Right ventricle myocardium superior (tissue), 1 donor: ENCODE measurements at regions not wholly inside any gene's neighbourhood (a gene's known extent, or its start where the extent isn't known, plus 50 kb on each side); places are given as distances from the start of the nearest gene placed in this dataset.
"Not testable (repeated sequence)": the region's sequence is repeated elsewhere in the genome, so short reads cannot be mapped to it uniquely, and the experiment has no call there.

ENCODE experiments used
- ATAC-seq: fragments of 200-7000 bp; cut with Tn5 transposase; one replicate; pipeline ENCODE4 v1.9.1; 2020; ENCODE audit warnings: mild to moderate bottlenecking; ENCODE audit not compliant: poor library complexity
- DNase-seq: peaks from one replicate; pipeline ENCODE4 v3.0.0-alpha.2; 2020
- intact Hi-C: fragments of 100-400 bp; cut with DNase I; formaldehyde crosslinking; loops from one replicate; pipeline ENCODE4 v1.11.2; 2022
- donor health status: DM: no; HTN: yes; CAD: no; lungs with severe emphysema.

DNA sequence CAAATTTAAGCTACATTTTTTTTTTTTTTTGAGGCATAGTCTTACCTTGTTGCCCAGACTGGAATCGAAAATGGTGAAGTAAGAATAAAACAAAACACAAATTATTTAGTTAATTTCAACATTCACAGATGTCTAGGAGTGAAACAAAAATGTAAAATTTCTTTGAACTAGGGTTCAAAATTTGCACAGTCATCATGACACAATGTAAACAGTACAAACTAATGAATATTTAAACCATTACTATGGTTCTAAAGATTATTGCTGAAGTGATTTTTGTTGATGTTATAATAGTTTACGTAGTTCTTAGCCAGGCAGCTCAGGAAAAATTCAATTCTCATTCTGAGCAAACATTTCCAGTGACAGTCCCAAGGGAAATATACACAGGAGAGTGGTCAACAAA lies 633.1 kb downstream of the GRXCR1 start:
- DNase-seq (no peak), ATAC-seq (no peak)
- intact Hi-C loops: no loop called here

DNA sequence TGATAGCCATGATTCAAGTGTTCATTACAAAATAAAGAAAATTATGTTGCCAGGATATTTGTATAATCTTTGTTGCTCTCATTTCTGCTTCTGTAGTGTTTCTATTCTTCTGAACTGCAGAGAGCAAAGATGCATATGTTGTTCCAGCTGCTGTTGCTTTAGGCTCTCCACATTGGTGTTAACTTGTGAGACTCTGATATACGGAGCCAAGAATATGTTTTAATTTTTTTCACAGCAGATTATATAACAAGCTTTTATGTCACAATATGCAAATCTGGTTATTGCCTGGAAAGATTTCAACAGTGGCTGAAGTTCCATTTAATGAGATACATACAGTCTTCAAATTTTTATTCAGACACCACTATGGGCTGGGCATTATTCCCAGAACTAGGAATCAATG lies 655.0 kb downstream of the GRXCR1 start:
- no peak for DNase-seq
- ATAC-seq: no peak
- intact Hi-C loops: no loop called here

DNA sequence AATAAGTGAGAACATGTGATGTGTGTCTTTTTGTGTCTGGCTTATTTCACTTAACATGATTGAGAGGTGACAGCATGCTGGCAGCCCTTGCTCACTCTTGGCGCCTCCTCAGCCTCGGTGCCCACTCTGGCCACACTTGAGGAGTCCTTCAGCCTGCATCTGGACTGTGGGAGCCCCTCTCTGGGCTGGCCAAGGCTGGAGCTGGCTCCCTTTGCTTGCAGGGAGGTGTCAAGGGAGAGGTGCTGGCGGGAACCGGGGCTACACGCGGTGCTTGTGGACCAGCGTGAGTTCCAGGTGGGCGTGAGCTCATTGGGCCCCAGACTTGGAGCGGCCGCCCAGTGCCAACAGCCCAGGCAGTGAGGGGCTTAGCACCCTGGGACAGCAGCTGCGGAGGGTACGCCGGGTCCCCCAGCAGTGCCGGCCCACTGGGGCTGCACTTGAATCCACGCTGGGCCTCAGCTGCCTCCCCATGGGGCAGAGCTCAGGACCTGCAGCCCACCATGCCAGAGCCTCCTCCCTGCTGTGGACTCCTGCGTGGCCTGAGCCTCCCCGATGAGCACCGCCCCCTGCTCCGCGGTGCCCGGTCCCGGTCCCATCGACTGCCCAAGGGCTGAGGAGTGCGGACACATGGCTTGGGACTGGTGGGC lies 658.6 kb downstream of the GRXCR1 start:
- ATAC-seq (no peak), DNase-seq (no peak)
- intact Hi-C loops: no loop called here

DNA sequence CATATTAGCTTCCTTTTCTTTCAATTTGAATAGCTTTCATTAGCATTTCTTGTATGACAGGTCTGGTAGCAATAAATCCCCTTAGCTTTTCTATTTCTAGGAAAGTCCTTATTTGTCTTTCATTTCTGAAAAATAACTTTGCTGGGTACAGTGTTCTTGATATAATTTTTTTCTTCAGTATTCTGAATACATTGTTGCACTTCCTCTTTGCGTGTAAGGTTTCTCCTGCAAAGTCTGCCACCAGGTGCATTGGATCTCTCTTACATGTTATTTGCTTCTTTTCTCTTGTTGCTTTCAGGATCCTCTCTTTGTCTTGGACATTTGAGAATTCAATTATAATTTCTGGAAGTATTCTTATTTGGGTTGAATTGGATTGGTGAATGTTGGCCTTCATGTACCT lies 663.7 kb downstream of the GRXCR1 start:
- DNase-seq: no peak
- ATAC-seq: no peak
- intact Hi-C loops: no loop called here

DNA sequence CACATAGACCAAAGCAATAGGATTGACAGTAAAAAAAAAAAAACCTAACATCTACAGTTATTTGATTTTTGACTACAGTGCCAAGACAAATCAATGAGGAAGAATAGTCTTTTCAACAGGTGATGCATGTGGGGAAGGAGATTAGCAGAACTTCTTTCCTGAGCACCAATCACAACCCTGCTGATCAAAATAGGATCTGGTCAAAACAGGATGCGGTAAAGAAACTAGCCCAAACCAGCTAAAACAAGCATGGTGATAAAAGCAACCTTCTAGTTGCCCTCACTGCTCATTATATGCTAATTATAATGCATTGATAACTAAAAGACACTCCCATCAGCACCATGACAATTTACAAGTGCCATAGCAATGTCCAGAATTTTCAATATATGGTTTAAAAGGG lies 667.5 kb downstream of the GRXCR1 start:
- no peak for DNase-seq
- intact Hi-C loops: no loop called here
- ATAC-seq: no peak

DNA sequence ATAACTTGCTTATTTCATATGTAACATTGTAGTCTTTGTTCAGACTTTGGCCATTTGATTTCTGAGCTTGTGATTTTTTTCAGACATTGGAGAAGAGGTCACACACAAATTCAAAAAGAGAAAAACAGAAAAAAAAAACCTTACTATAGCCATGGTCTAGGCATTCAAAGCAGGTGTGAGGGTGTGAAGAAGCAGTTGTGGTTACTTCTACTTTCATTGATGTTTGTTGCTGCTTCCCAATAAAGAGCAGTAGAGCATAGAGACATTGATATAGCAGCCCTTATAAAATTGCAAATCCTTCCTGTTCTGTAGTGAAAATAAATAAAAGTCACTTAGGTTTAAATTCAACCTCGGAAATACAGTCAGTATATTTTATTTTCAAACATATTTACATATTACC lies 671.6 kb downstream of the GRXCR1 start:
- DNase-seq (no peak), ATAC-seq (no peak)
- intact Hi-C loops: no loop called here

DNA sequence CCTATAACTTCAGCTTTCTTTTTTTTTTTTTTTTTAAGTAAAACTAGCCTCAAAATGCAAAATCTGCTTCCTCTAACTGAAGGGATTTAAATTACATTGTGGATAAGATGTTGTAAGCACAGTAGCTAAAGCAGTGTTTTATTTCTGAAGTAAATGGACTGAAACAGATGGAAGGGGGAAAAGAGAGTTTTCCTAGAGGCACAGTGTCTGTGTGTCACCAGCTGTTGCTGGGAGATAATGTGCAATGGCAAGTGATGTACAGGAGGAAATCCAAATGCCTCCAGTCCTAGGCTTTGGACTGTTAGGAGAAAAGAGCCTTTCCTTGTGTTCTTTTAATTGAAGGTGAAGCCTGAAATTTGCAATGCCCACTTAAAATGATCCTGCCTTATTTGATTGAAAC lies 672.1 kb downstream of the GRXCR1 start:
- intact Hi-C loops: no loop called here
- no peak for ATAC-seq
- no peak for DNase-seq

DNA sequence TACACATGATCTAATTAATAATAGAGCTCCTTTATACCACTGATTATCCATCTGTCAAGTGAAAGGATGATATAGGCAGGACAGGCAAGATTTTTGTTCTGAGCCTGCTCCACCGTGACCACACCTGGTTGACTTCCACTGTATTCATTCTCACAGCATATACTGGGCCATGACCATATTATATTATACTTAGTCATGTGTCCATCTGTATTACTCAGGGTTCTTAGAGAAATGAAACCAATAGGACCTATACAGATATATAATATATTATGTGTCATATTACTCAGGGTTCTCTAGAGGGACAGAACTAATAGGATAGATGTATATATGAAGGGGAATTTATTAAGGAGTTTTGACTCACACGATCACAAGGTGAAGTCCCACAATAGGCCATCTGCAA lies 675.1 kb downstream of the GRXCR1 start:
- DNase-seq (no peak), ATAC-seq (no peak)
- intact Hi-C loops: no loop called here

DNA sequence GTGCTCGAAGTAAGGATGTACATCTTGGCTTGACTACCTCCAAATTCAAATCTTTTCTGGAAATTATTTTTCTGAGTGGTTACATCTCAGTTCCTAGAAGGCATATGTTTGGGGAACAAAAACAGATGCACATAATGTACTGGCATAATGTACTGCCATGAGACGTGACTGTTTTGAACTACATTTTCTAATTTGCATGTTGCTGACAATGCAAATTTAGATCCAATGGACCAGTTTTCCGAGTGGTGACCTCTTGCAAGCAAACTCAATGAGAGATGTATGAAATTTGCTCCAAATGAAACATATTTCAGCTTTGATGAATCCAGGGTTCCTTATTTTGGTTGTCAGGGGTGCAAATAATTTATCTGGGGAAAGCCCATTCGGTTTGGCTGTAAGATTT lies 694.3 kb downstream of the GRXCR1 start:
- no peak for DNase-seq
- intact Hi-C loops: no loop called here
- ATAC-seq: no peak

DNA sequence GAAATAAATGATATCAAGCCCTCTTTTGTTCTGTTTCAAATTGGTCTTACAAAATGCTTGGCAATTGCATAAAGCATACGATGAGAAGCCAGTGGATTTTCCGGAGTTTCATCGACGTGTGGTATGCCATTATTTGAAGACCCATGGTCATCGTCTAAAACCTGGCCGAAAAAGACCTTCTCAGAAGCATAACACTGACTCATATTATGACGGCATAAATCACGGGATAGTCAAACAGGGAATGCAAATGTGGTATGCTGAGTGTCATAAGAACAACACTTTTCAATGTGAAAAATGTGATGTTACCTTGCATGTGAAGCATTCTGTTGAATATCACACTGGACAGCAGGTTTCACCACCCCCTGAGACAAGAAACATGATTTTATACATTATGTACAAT lies 695.2 kb downstream of the GRXCR1 start:
- intact Hi-C loops: no loop called here
- ATAC-seq (no peak), DNase-seq (no peak)

DNA sequence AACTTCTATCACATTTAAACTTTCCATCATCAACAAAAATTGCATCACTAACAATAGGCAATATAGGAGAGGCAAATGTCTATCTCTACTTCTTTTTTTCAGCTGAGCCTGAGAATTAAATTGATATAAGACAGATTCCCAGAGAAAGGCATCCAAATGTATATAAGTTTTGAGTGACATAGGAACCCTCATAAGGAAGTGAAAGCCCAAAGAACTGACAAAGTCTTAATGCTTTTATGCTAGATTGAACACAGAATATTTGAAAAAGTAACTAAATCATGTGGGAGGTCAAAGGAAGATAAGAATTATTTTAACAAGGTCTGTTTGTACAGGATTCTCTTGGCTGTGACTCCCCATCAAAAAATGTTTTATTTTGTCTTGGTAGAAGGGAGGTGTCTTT lies 714.9 kb downstream of the GRXCR1 start:
- ATAC-seq (no peak), DNase-seq (no peak)
- intact Hi-C loops: no loop called here

DNA sequence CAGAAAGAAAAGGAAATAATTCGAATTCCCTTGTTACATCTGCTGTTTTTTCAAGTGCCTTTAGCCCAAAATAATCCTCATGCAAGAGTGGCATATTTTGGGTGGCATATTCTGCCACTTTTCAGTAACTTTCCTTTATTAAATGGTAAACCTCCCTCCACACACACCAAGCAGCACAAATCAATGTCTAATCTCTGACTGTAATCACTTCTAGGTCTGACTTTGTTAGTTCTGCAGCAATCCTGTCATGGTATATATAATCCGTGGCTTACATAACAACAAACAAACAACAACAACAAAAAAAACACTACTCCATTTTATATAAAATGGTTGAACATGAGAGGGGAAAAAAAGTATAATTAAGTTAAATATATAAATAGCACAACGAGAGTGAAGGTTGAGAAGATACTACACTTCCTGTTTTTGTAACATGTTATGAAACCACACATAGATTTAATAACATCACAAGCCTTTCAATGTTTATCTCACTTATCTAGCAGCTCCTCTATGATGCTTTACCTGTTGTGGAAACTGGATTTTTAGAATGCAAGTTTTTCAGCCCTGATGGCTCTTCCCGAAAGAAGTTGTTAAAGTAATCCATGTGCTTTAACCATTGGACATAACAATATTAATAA lies 715.4 kb downstream of the GRXCR1 start:
- DNase-seq: no peak

DNA sequence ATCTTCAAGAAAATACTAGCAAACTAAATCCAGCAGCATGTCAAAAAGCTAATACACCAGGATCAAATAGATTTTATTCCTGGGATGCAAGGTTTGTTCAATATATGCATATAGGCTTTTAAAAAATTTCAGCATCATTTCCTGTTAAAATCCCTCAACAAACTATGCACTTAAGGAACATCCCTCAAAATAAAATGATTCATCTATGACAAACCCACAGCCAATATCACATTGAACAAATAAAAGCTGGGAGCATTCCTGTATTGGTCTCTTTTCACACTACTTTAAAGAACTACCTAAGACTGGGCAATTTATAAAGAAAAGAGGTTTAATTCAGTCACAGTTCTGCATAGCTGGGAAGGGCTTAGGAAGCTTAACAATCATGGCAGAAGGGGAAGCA lies 726.7 kb downstream of the GRXCR1 start:
- DNase-seq (no peak), ATAC-seq (no peak)
- intact Hi-C loops: no loop called here

More for the DNA sequence above, 715.4 kb downstream of the GRXCR1 start:
- ATAC-seq: no peak
- intact Hi-C loops: no loop called here

DNA sequence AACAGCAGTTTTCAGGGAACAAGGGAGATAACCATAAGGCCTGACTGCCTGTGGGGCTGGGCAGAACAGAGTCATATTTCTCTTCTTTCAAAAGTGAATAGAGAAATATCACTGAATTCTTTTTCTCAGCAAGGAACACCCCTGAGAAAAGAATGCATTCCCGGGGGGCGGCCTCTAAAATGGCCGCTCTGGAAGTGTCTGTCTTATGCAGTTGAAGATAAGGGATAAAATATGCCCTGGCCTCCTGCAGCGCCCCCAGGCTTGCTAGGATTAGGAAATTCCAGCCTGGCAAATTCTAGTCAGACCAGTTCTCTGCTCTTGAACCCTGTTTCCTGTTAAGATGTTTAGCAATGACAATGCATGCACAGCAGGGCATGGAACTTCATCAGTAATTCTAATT lies 745.4 kb downstream of the GRXCR1 start:
- ATAC-seq, DNase-seq, intact Hi-C loops: not testable (repeated sequence)

DNA sequence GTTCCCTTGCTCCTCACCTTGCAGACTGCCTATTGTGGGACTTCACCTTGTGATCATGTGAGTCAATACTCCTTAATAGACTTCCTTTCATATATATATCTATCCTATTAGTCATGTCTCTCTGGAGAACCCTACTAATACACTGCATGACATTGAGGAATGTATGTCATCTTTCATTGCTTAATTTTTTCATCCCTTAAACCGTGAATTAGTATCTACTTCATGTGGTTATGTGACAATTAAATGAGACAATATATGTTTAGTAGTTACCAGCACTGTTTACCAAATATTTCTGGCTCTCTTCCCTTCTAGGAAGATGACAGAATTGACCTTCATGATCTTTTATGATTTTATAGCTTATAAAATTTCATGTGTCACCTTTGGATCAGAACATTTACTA lies 759.5 kb downstream of the GRXCR1 start:
- ATAC-seq: no peak
- intact Hi-C loops: no loop called here
- no peak for DNase-seq

DNA sequence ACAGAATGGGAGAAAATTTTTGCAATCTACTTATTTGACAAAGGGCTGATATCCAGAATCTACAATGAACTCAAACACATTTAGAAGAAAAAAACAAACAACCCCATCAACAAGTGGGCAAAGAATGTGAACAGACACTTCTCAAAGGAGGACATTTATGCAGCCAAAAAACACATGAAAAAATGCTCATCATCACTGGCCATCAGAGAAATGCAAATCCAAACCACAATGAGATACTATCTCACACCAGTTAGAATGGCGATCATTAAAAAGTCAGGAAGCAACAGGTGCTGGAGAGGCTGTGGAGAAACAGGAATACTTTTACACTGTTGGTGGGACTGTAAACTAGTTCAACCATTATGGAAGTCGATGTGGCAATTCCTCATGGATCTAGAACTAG lies 767.0 kb downstream of the GRXCR1 start:
- DNase-seq, ATAC-seq, intact Hi-C loops: not testable (repeated sequence)

DNA sequence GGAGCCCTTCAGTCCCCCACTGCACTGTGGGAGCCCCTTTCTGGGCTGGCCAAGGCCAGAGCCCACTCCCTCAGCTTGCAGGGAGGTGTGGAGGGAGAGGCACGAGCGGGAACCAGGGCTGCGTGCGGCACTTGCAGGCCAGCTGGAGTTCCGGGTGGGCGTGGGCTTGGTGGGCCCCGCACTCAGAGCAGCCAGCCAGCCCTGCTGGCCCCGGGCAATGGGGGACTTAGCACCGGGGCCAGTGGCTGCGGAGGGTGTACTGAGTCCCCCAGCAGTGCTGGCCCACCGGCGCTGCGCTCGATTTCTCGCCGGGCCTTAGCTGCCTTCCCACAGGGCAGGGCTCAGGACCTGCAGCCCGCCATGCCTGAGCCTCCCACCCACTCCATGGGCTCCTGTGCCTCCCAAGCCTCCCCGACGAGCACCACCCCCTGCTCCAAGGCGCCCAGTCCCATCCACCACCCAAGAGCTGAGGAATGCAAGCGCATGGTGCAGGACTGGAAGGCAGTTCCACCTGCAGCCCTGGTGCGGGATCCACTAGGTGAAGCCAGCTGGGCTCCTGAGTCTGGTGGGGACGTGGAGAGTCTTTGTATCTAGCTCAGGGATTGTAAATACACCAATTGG lies 776.2 kb downstream of the KCTD8 start:
- DNase-seq, ATAC-seq, intact Hi-C loops: not testable (repeated sequence)

DNA sequence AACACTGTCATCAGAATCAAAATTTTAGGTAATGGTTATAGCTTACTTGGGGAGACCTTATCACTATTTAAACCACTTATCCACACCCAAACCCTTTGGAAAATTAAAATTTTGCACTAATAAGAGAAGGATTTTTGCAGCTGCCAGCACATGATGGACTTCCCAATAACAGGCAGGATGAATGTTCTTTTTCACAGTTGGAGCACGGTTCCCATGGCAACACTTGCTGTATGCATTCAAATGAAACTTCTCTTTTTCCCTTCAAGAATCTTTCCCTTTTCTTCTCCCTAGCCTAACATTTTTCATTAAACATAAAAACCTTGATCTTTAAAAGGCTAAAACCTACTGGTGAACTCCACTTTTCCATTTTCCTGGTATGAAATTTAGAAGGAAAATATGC lies 768.2 kb downstream of the KCTD8 start:
- intact Hi-C loops: no loop called here
- DNase-seq: no peak
- ATAC-seq: no peak

DNA sequence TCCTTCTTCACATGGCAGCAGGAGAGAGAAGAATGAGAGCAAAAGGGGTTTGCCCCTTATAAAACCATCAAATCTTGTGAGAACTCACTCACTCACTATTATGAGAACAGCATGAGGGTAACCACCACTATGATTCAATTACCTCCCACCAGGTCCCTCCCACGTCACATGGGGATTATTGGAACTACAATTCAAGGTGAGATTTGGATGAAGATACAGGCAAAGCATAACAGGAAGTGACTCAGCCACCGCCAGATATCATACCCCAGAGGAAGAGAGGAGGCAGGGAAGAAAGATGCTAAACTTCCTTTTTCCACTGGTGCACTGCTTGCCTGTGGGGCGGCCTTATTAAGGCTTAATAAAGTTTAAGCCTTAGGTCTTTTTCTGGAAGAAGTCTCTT lies 766.1 kb downstream of the KCTD8 start:
- no peak for ATAC-seq

DNA sequence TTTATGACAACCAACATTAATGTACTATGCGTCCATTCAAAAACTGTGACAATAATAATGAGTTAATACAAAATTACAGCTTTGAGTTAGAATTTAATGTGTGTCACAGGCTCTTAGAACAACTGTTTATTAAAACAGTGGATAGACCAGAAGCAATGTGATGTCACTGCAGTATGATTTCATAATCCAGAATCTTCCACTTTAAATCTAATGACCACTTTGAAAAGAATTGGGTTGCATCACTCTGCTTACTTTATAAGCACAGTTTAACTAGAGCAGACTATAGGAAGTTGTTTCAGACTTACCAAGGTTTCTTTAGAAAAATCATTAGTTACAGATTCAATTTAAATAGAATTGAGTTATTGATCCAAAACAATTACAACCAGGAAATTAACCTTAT lies 758.5 kb downstream of the KCTD8 start:
- DNase-seq: no peak
- ATAC-seq: no peak
- intact Hi-C loops: no loop called here

More for the DNA sequence above, 766.1 kb downstream of the KCTD8 start:
- intact Hi-C loops: no loop called here
- DNase-seq: no peak
